ENCODE measurements at regions not wholly inside any gene's neighbourhood (a gene's known extent, or its start where the extent isn't known, plus 50 kb on each side); places are given as distances from the start of the nearest gene placed in this dataset.

DNA sequence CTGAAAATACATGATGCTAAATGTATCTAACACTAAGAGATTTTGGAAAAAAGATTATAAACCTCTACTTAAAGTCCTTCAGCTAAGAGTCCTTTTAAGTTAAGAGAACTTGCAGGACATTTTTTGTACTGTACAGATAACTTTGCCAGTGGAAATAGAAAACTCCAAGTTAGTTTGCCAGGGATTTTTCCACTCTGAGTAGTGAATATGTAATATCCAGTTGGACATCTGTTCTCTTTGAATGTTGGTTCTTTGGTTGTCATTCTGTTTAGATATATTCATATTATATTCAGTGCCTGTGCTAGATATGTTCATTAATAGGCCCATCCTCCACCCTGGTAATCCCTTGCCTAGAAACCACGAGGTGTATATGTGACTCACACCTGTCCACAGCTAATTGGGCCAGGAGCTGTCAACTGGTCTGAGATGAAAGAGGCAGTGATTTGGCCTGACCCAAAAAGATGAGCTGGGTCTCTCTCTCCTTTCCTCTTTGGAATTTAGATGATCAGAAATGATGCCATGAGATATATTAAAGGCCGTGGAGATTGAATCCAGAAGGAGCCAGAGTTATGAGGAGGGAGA, 261.0 kb upstream of the LRIG3 start:
- H3F3A ChIP-seq (ENCODE audit: control insufficient read depth, insufficient read depth): no peaks in the 10 kb centered on the region

DNA sequence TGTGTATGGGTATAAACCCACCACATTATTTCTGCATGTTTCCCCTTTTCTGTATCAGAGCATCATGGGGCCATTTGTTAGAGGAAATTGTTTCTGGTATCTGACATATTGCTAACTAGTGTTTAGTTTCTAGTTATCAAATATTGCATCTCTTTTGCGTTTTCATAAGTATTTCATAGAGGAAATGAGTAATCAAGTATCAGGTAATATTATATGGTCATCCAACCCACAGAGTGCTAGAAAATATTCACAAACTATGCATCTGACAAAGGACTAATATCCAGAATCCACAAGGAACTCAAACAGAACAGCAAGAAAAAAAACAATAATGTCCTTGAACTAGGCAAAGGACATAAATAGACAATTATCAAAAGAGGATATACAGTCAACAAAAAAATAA, 258.9 kb upstream of the LRIG3 start:
- Histone ChIP-seq H3F3A (ENCODE audit: control insufficient read depth, insufficient read depth) (no peaks in the 10 kb centered on the region), H3K27me3 (ENCODE audit: control insufficient read depth, low read length) (no peaks in the 10 kb centered on the region), H3K36me3 (ENCODE audit: control insufficient read depth, low read length) (no peaks in the 10 kb centered on the region), H3K27ac (ENCODE audit: low read depth, low read length) (no peak overlapping the region), H3K4me1 (ENCODE audit: control insufficient read depth, low read length) (no peaks in the 10 kb centered on the region), H3K4me3 (ENCODE audit: low read length) (no peak overlapping the region), H3K9me2 (replicated peaks; ENCODE audit: control insufficient read depth, low read length) (no peaks in the 10 kb centered on the region), H3K79me2 (ENCODE audit: control insufficient read depth, low read length) (no peaks in the 10 kb centered on the region), H3K9me3 (ENCODE audit: control insufficient read depth, insufficient read depth, low read length) (no peaks in the 10 kb centered on the region), H3K4me2 (ENCODE audit: low read length) (no peak overlapping the region), H4K20me1 (ENCODE audit: control insufficient read depth, insufficient read depth, low read depth, low read length) (no peaks in the 10 kb centered on the region)
- no peak for TF ChIP-seq EZH2phosphoT487 (IDR thresholded peaks at IDR 0.05; ENCODE audit: borderline replicate concordance, low read length)
- TF ChIP-seq, protein P1, sequence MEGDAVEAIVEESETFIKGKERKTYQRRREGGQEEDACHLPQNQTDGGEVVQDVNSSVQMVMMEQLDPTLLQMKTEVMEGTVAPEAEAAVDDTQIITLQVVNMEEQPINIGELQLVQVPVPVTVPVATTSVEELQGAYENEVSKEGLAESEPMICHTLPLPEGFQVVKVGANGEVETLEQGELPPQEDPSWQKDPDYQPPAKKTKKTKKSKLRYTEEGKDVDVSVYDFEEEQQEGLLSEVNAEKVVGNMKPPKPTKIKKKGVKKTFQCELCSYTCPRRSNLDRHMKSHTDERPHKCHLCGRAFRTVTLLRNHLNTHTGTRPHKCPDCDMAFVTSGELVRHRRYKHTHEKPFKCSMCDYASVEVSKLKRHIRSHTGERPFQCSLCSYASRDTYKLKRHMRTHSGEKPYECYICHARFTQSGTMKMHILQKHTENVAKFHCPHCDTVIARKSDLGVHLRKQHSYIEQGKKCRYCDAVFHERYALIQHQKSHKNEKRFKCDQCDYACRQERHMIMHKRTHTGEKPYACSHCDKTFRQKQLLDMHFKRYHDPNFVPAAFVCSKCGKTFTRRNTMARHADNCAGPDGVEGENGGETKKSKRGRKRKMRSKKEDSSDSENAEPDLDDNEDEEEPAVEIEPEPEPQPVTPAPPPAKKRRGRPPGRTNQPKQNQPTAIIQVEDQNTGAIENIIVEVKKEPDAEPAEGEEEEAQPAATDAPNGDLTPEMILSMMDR (IDR thresholded peaks at IDR 0.05; ENCODE audit: low read depth, low read length, poor library complexity, severe bottlenecking): no peak

More for the DNA sequence above, 261.0 kb upstream of the LRIG3 start:
- TF ChIP-seq EZH2phosphoT487 (IDR thresholded peaks at IDR 0.05; ENCODE audit: borderline replicate concordance, low read length): no peak
- TF ChIP-seq, protein P1 (IDR thresholded peaks at IDR 0.05; ENCODE audit: low read depth, low read length, poor library complexity, severe bottlenecking): no peak
- H3K4me3 ChIP-seq (ENCODE audit: low read length): no peak overlapping the region
- no peaks in the 10 kb centered on the region for H3K27me3 ChIP-seq (ENCODE audit: control insufficient read depth, low read length)
- no peaks in the 10 kb centered on the region for H3K79me2 ChIP-seq (ENCODE audit: control insufficient read depth, low read length)
- H3K36me3 ChIP-seq (ENCODE audit: control insufficient read depth, low read length): no peaks in the 10 kb centered on the region
- H3K9me2 ChIP-seq (replicated peaks; ENCODE audit: control insufficient read depth, low read length): no peaks in the 10 kb centered on the region
- no peaks in the 10 kb centered on the region for H3K9me3 ChIP-seq (ENCODE audit: control insufficient read depth, insufficient read depth, low read length)
- H3K4me1 ChIP-seq (ENCODE audit: control insufficient read depth, low read length): no peaks in the 10 kb centered on the region
- no peaks in the 10 kb centered on the region for H4K20me1 ChIP-seq (ENCODE audit: control insufficient read depth, insufficient read depth, low read depth, low read length)
- no peak overlapping the region for H3K27ac ChIP-seq (ENCODE audit: low read depth, low read length)
- H3K4me2 ChIP-seq (ENCODE audit: low read length): no peak overlapping the region

DNA sequence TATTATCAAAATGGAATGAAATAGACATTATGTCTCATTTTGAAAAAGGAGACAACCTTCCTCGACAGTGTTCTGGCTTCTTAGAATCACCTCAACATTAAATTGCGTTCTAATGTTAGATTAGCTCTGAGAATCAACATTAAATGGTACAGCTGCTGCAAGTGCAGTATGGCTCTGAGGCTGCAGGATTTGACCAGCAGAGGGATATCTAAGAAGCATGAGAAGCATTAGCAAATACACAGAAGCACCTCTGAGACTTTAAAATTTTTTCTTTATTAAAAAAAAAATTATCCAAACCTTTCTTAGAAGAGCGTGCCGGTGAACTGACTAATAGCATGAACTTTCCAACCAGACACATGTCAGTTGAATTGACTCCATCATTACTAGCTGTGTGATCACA, 253.4 kb upstream of the LRIG3 start:
- no peak overlapping the region for H3K27ac ChIP-seq (ENCODE audit: low read depth, low read length)
- no peak overlapping the region for H3K4me2 ChIP-seq (ENCODE audit: low read length)
- no peaks in the 10 kb centered on the region for H3K4me1 ChIP-seq (ENCODE audit: control insufficient read depth, low read length)
- no peaks in the 10 kb centered on the region for H3K79me2 ChIP-seq (ENCODE audit: control insufficient read depth, low read length)
- no peaks in the 10 kb centered on the region for H3K9me3 ChIP-seq (ENCODE audit: control insufficient read depth, insufficient read depth, low read length)
- H3F3A ChIP-seq (ENCODE audit: control insufficient read depth, insufficient read depth): no peaks in the 10 kb centered on the region
- H3K4me3 ChIP-seq (ENCODE audit: low read length): no peak overlapping the region
- H3K9me2 ChIP-seq (replicated peaks; ENCODE audit: control insufficient read depth, low read length): no peaks in the 10 kb centered on the region
- no peaks in the 10 kb centered on the region for H3K27me3 ChIP-seq (ENCODE audit: control insufficient read depth, low read length)
- no peaks in the 10 kb centered on the region for H4K20me1 ChIP-seq (ENCODE audit: control insufficient read depth, insufficient read depth, low read depth, low read length)
- TF ChIP-seq EZH2phosphoT487 (IDR thresholded peaks at IDR 0.05; ENCODE audit: borderline replicate concordance, low read length): no peak
- TF ChIP-seq, protein P1 (IDR thresholded peaks at IDR 0.05; ENCODE audit: low read depth, low read length, poor library complexity, severe bottlenecking): no peak
- no peaks in the 10 kb centered on the region for H3K36me3 ChIP-seq (ENCODE audit: control insufficient read depth, low read length)
